Left renal pelvis (tissue), 4 donors: ENCODE measurements at regions not wholly inside any gene's neighbourhood (a gene's known extent, or its start where the extent isn't known, plus 50 kb on each side); places are given as distances from the start of the nearest gene placed in this dataset.
"Not testable (repeated sequence)": the region's sequence is repeated elsewhere in the genome, so short reads cannot be mapped to it uniquely, and the experiment has no call there.

ENCODE experiments used
- DNase-seq, 4 donors: peaks; one replicate each; pipeline ENCODE4 v3.0.0-alpha.2; 2013; ENCODE audit warnings: low read depth in 4 of 4, low spot score in 3 of 4

GRCh38 chr10:4643471-4643870, 182.5 kb upstream of the AKR1E2 start:
- no peak for DNase-seq

- no peak for DNase-seq
Observed at GRCh38 chr10:4639960-4640359, 186.0 kb upstream of the AKR1E2 start.

- no peak for DNase-seq
Observed at GRCh38 chr10:4638099-4638498, 187.9 kb upstream of the AKR1E2 start.

- DNase-seq: no peak
Observed at GRCh38 chr10:4637657-4638056, 188.3 kb upstream of the AKR1E2 start.

- no peak for DNase-seq
Observed at GRCh38 chr10:4635883-4636282, 190.1 kb upstream of the AKR1E2 start.

- no peak for DNase-seq
Observed at GRCh38 chr10:4635388-4635787, 190.6 kb upstream of the AKR1E2 start.

GRCh38 chr10:4633776-4634175, 192.2 kb upstream of the AKR1E2 start:
- no peak for DNase-seq

- DNase-seq: no peak
Observed at GRCh38 chr10:4633186-4633585, 192.8 kb upstream of the AKR1E2 start.

GRCh38 chr10:4632757-4633156, 193.2 kb upstream of the AKR1E2 start:
- no peak for DNase-seq

- DNase-seq: no peak
Observed at GRCh38 chr10:4626919-4627318, 199.1 kb upstream of the AKR1E2 start.

GRCh38 chr10:4623757-4624420, 202.1 kb upstream of the AKR1E2 start:
- no peak for DNase-seq

GRCh38 chr10:4623200-4623599, 202.8 kb upstream of the AKR1E2 start:
- DNase-seq: no peak

GRCh38 chr10:4622384-4622783, 203.6 kb upstream of the AKR1E2 start:
- DNase-seq: no peak

GRCh38 chr10:4617589-4617988, 208.4 kb upstream of the AKR1E2 start:
- no peak for DNase-seq

GRCh38 chr10:4615042-4615441, 211.0 kb upstream of the AKR1E2 start:
- no peak for DNase-seq

GRCh38 chr10:4609251-4609650, 216.8 kb upstream of the AKR1E2 start:
- no peak for DNase-seq

GRCh38 chr10:4607681-4608080, 218.3 kb upstream of the AKR1E2 start:
- DNase-seq: no peak

GRCh38 chr10:4606856-4607636, 219.0 kb upstream of the AKR1E2 start:
- no peak for DNase-seq

GRCh38 chr10:4602764-4603491, 223.1 kb upstream of the AKR1E2 start:
- DNase-seq: no peak

- no peak for DNase-seq
Observed at GRCh38 chr10:4599471-4599870, 226.5 kb upstream of the AKR1E2 start.

GRCh38 chr10:4597898-4598297, 228.1 kb upstream of the AKR1E2 start:
- not testable (repeated sequence) for DNase-seq

- DNase-seq: no peak
Observed at GRCh38 chr10:4596951-4597350, 229.1 kb upstream of the AKR1E2 start.
